Ishikawa (cell line): ENCODE measurements at regions not wholly inside any gene's neighbourhood (a gene's known extent, or its start where the extent isn't known, plus 50 kb on each side); places are given as distances from the start of the nearest gene placed in this dataset.

Experiments
- CEBPB ChIP-seq: IDR thresholded peaks from 2 replicates; pipeline ENCODE4 v1.6.1; 2012
- EP300 ChIP-seq: IDR thresholded peaks from 2 replicates; pipeline ENCODE4 v1.6.1; 2012; ENCODE audit warnings: borderline replicate concordance
- MAX ChIP-seq: IDR thresholded peaks from 2 replicates; pipeline ENCODE4 v1.6.1; 2012
- REST ChIP-seq: IDR thresholded peaks from 2 replicates; pipeline ENCODE4 v1.6.1; 2012; ENCODE audit warnings: low read depth, mild to moderate bottlenecking
- TEAD4 ChIP-seq: IDR thresholded peaks from 2 replicates; pipeline ENCODE4 v1.6.1; 2012

- TF ChIP-seq REST (no peak), TEAD4 (no peak), EP300 (no peak), MAX (no peak), CEBPB (no peak)
Observed at GRCh38 chr13:61149331-61149730, 266.3 kb downstream of the PCDH20 start.
